ENCODE measurements at regions not wholly inside any gene's neighbourhood (a gene's known extent, or its start where the extent isn't known, plus 50 kb on each side); places are given as distances from the start of the nearest gene placed in this dataset.

DNA sequence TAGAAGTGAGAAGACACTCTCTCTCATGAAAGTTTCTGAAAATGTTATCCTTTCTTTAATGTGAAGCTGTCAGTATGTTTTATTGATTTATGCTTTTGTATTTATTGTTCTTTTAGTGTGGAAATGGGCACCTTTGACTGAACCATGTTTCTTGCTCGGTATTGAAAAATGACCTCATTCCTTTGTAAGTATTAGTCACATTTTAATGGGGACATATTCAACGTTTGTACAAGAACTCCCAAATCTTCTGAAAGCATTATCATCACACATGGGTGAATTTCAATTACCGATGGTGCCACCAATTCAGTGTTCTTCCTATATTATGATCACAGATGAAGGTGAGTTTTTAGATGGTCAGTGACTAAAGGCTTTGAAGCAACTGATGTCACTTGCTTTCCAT lies 371.8 kb upstream of the GCFC2 start:
- no peak overlapping the region for H3K4me3 ChIP-seq (replicated peaks in 1 of 2; ENCODE audit: low read depth in 2 of 2, low read length in 2 of 2)
- no peak for DNase-seq (ENCODE audit: low read depth in 2 of 2)
- no peak for TF ChIP-seq CTCF (IDR thresholded peaks at IDR 0.05; ENCODE audit: low read depth, low read length)

DNA sequence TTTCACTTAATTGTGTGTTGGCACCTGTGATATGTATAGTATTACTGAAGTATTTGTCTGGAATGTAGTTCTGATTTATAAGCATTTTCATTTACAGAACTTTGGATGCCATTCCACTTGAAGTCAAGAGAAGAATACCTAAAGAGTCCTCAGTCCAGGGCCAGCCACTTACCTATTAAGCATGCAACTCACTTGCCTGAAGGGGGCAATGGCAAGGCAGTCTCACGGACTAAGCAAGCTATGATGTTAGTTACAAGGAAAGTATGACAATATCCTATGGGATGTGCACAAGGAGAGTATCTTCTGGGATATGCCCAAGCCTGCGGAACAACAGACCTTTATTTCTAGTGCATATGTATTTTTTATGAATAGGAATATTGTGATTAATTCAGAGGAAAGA lies 369.4 kb upstream of the GCFC2 start:
- no peak for TF ChIP-seq CTCF (IDR thresholded peaks at IDR 0.05; ENCODE audit: low read depth, low read length)
- H3K4me3 ChIP-seq (replicated peaks in 1 of 2; ENCODE audit: low read depth in 2 of 2, low read length in 2 of 2) = no peak overlapping the region
- DNase-seq (ENCODE audit: low read depth in 2 of 2) = no peak

DNA sequence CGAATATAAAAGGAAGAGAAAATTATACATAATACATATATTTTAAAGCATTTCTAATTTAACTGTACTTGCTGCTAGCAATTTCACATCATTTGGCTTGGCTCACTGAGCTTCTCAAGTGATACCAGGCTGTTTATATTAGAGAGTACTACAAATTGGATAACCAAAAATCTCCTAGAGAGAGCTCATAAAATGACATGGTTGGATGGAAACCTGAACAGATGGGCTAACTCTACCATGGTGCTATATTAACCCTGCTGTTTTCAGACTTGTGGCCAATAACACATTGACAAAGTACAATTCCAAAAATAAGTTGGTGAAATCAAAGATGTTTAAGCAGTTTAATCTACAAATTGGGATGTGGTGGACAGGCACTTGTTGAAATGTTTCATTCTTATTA lies 364.4 kb upstream of the GCFC2 start:
- no peak for TF ChIP-seq CTCF (IDR thresholded peaks at IDR 0.05; ENCODE audit: low read depth, low read length)
- DNase-seq (ENCODE audit: low read depth in 2 of 2) = no peak
- no peak overlapping the region for H3K4me3 ChIP-seq (replicated peaks in 1 of 2; ENCODE audit: low read depth in 2 of 2, low read length in 2 of 2)

DNA sequence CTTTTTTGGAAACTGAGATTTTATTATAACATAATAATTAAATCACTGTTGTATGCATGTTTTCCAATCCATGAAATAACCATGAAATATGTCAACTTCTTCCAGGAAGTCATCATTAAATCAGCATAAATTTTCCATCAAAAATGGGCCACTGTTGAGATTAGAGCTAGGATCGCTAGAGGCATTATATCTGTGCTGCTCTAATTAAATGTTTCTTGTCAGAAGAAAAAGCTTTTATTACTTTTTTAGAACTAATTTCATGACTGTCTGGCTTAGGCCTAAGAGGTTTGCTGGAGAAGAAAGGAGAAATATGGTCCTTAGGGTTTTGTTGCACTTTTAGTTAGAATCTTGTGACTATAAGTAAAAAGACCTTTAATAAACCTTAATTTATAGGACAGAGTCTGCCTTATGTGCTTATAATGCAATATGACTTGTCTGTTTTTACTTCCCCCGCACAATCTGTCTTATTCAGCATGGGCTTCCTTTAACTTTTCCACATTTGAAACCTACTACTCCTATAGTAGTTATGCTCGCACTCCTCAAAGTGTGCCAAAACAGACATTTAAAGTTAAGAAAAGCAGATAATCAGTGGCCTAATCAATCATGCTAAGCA lies 363.4 kb upstream of the GCFC2 start:
- TF ChIP-seq CTCF (IDR thresholded peaks at IDR 0.05; ENCODE audit: low read depth, low read length) = no peak
- DNase-seq (ENCODE audit: low read depth in 2 of 2) = no peak
- no peak overlapping the region for H3K4me3 ChIP-seq (replicated peaks in 1 of 2; ENCODE audit: low read depth in 2 of 2, low read length in 2 of 2)

- TF ChIP-seq CTCF (IDR thresholded peaks at IDR 0.05; ENCODE audit: low read depth, low read length) = no peak
- H3K4me3 ChIP-seq (replicated peaks in 1 of 2; ENCODE audit: low read depth in 2 of 2, low read length in 2 of 2) = no peak overlapping the region
These were observed 339.5 kb upstream of the GCFC2 start for GRCh38 chr2:76050196-76050595.

DNA sequence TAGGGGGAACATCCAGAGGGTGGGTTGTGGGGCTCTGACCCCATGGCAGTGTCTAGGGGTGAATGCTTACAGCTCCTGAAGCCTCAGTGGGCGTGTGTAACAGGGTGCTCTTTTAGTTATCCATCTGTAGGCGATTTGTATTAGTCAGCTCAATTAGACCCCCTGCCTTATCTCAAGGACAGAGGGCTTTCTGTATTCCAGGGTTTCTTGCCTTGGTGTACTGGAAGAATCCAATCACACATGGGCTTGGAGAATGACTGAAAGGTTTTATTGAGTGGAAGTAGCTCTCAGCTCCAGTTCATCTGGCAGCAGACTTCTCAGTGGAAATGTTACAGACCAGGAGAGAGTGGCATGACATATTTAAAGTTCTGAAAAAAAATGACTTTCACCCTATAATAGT lies 334.0 kb upstream of the GCFC2 start:
- no peak for TF ChIP-seq CTCF (IDR thresholded peaks at IDR 0.05; ENCODE audit: low read depth, low read length)
- DNase-seq (ENCODE audit: low read depth in 2 of 2) = no peak

More at GRCh38 chr2:76050196-76050595, 339.5 kb upstream of the GCFC2 start:
- DNase-seq (ENCODE audit: low read depth in 2 of 2) = no peak

GRCh38 chr2:76039505-76039904 lies 328.8 kb upstream of the GCFC2 start:
- no peak overlapping the region for H3K4me3 ChIP-seq (replicated peaks in 1 of 2; ENCODE audit: low read depth in 2 of 2, low read length in 2 of 2)
- TF ChIP-seq CTCF (IDR thresholded peaks at IDR 0.05; ENCODE audit: low read depth, low read length) = no peak
- DNase-seq (ENCODE audit: low read depth in 2 of 2) = no peak

More for the DNA sequence above, 334.0 kb upstream of the GCFC2 start:
- H3K4me3 ChIP-seq (replicated peaks in 1 of 2; ENCODE audit: low read depth in 2 of 2, low read length in 2 of 2) = no peak overlapping the region

Data from cardiac fibroblast (primary cell).